HepG2 (cell line): ENCODE measurements at regions not wholly inside any gene's neighbourhood (a gene's known extent, or its start where the extent isn't known, plus 50 kb on each side); places are given as distances from the start of the nearest gene placed in this dataset.

Source experiments
- ELF4 ChIP-seq: sonication (generic); formaldehyde crosslinking; IDR thresholded peaks from 2 replicates; pipeline ENCODE4 v1.5.0; 2020; ENCODE audit warnings: missing genetic modification reagents, mild to moderate bottlenecking, moderate library complexity, borderline replicate concordance
- FOSL2 ChIP-seq: sonication (generic); formaldehyde crosslinking; IDR thresholded peaks from 2 replicates; pipeline ENCODE4 v1.4.0; 2020; ENCODE audit warnings: missing genetic modification reagents
- GFI1 ChIP-seq: sonication (generic); formaldehyde crosslinking; IDR thresholded peaks from 2 replicates; pipeline ENCODE4 v1.5.0; 2020; ENCODE audit warnings: missing genetic modification reagents, mild to moderate bottlenecking, borderline replicate concordance
- JARID2 ChIP-seq: sonication (generic); formaldehyde crosslinking; IDR thresholded peaks from 2 replicates; pipeline ENCODE4 v1.8.1; 2023; ENCODE audit warnings: missing genetic modification reagents, inconsistent platforms; ENCODE audit not compliant: insufficient replicate concordance
- MIER3 ChIP-seq: IDR thresholded peaks from 2 replicates; pipeline ENCODE4 v1.6.1; 2016; ENCODE audit warnings: missing compliant biosample characterization, borderline replicate concordance
- NFE2L1 ChIP-seq: sonication (generic); formaldehyde crosslinking; IDR thresholded peaks from 2 replicates; pipeline ENCODE4 v1.4.0; 2020; ENCODE audit warnings: missing genetic modification reagents, mild to moderate bottlenecking, borderline replicate concordance
- STAG1 ChIP-seq: sonication (generic); formaldehyde crosslinking; IDR thresholded peaks from 2 replicates; pipeline ENCODE4 v1.4.0; 2020; ENCODE audit warnings: missing genetic modification reagents
- TEAD3 ChIP-seq: optimal IDR thresholded peaks from 2 replicates; pipeline ENCODE3; 2016; ENCODE audit warnings: borderline replicate concordance
- YY1 ChIP-seq: IDR thresholded peaks from 2 replicates; pipeline ENCODE4 v1.6.1; 2011; ENCODE audit warnings: low read length, low read depth, moderate library complexity, mild to moderate bottlenecking; ENCODE audit not compliant: insufficient read depth, insufficient replicate concordance
- ZNF33A ChIP-seq: sonication (generic); formaldehyde crosslinking; IDR thresholded peaks from 2 replicates; pipeline ENCODE4 v1.5.1; 2020; ENCODE audit warnings: missing genetic modification reagents, mild to moderate bottlenecking, moderate library complexity, borderline replicate concordance
- ZNF367 ChIP-seq: sonication (generic); formaldehyde crosslinking; IDR thresholded peaks from 2 replicates; pipeline ENCODE4 v1.4.0; 2020; ENCODE audit warnings: missing genetic modification reagents, borderline replicate concordance
- TF ChIP-seq, protein P1 (sequence below): sonication (generic); formaldehyde crosslinking; IDR thresholded peaks from 2 replicates; pipeline ENCODE4 v1.5.0; 2020; ENCODE audit warnings: missing genetic modification reagents, mild to moderate bottlenecking, borderline replicate concordance
- TF ChIP-seq, protein P2 (sequence below): IDR thresholded peaks from 2 replicates; pipeline ENCODE4 v1.6.1; 2016
- TF ChIP-seq, protein P3 (sequence below): IDR thresholded peaks from 2 replicates; pipeline ENCODE4 v1.6.1; 2012; ENCODE audit warnings: inconsistent platforms
- TF ChIP-seq, protein P4 (sequence below): IDR thresholded peaks from 2 replicates; pipeline ENCODE4 v1.6.1; 2012; ENCODE audit warnings: low read depth, low read length, improper control_type of control experiment
- TF ChIP-seq, protein P5 (sequence below): IDR thresholded peaks from 2 replicates; pipeline ENCODE4 v1.6.1; 2018; ENCODE audit warnings: missing genetic modification reagents, mild to moderate bottlenecking, missing compliant biosample characterization
- TF ChIP-seq, protein P6 (sequence below): sonication (generic); formaldehyde crosslinking; conservative IDR thresholded peaks from 2 replicates; pipeline ENCODE4 v1.4.0; 2020; ENCODE audit warnings: missing genetic modification reagents
- TF ChIP-seq, protein P7 (sequence below): sonication (generic); formaldehyde crosslinking; conservative IDR thresholded peaks from 2 replicates; pipeline ENCODE4 v1.8.0; 2022; ENCODE audit warnings: mild to moderate bottlenecking, moderate library complexity, missing genetic modification reagents

DNA sequence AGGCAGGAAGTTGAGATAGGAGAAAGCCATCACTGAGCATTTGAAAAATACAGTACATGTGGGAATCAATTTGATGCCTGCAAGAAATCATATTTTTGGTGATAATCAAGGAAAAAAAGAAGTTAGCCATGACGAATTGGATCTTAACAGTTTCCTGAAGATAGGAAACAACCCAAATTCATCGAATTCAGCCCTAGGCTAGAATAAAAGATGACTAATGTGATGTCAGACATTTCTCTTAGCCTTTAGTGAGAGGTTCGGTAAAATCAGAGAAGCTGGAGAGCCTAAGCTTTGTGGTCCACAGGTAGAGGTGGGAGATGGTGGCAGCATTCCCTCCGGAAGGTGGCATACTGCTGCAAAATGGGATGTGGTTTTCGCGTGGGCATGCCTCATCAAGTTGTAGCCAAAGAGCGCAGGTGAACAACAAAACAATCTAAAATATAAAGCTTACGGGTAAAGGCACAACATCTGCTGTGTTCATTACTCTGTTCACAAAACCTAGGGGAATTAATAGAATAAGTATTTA is 144.1 kb upstream of the ALCAM start (continued):
- TF ChIP-seq, protein P1, sequence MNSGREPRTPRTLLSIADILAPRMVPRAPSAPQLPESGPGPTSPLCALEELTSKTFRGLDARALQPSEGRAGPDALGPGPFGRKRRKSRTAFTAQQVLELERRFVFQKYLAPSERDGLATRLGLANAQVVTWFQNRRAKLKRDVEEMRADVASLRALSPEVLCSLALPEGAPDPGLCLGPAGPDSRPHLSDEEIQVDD (CRISPR knock-in tag), result no peak
- TF ChIP-seq, protein P2, sequence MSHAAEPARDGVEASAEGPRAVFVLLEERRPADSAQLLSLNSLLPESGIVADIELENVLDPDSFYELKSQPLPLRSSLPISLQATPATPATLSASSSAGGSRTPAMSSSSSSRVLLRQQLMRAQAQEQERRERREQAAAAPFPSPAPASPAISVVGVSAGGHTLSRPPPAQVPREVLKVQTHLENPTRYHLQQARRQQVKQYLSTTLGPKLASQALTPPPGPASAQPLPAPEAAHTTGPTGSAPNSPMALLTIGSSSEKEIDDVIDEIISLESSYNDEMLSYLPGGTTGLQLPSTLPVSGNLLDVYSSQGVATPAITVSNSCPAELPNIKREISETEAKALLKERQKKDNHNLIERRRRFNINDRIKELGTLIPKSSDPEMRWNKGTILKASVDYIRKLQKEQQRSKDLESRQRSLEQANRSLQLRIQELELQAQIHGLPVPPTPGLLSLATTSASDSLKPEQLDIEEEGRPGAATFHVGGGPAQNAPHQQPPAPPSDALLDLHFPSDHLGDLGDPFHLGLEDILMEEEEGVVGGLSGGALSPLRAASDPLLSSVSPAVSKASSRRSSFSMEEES (CRISPR knock-in tag), result no peak
- TF ChIP-seq ZNF367 (CRISPR knock-in tag) (no peak), FOSL2 (CRISPR knock-in tag) (peak; percentile 14; the same call in 1 of the 2 replicates), GFI1 (no peak), ZNF33A (no peak), TEAD3 (CRISPR knock-in tag) (peak; percentile 97), STAG1 (CRISPR knock-in tag) (peak; percentile 64), MIER3 (CRISPR knock-in tag) (no peak), NFE2L1 (CRISPR knock-in tag) (no peak), JARID2 (CRISPR knock-in tag) (no peak), ELF4 (no peak), YY1 (no peak)
- TF ChIP-seq, protein P3, sequence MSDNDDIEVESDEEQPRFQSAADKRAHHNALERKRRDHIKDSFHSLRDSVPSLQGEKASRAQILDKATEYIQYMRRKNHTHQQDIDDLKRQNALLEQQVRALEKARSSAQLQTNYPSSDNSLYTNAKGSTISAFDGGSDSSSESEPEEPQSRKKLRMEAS, result peak; percentile 14; the same call in 1 of the 2 replicates
- TF ChIP-seq, protein P4, sequence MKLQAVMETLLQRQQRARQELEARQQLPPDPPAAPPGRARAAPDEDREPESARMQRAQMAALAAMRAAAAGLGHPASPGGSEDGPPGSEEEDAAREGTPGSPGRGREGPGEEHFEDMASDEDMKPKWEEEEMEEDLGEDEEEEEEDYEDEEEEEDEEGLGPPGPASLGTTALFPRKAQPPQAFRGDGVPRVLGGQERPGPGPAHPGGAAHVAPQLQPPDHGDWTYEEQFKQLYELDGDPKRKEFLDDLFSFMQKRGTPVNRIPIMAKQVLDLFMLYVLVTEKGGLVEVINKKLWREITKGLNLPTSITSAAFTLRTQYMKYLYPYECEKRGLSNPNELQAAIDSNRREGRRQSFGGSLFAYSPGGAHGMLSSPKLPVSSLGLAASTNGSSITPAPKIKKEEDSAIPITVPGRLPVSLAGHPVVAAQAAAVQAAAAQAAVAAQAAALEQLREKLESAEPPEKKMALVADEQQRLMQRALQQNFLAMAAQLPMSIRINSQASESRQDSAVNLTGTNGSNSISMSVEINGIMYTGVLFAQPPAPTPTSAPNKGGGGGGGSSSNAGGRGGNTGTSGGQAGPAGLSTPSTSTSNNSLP, result no peak
- TF ChIP-seq, protein P5, sequence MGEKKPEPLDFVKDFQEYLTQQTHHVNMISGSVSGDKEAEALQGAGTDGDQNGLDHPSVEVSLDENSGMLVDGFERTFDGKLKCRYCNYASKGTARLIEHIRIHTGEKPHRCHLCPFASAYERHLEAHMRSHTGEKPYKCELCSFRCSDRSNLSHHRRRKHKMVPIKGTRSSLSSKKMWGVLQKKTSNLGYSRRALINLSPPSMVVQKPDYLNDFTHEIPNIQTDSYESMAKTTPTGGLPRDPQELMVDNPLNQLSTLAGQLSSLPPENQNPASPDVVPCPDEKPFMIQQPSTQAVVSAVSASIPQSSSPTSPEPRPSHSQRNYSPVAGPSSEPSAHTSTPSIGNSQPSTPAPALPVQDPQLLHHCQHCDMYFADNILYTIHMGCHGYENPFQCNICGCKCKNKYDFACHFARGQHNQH (CRISPR knock-in tag), result no peak
- TF ChIP-seq, protein P6, sequence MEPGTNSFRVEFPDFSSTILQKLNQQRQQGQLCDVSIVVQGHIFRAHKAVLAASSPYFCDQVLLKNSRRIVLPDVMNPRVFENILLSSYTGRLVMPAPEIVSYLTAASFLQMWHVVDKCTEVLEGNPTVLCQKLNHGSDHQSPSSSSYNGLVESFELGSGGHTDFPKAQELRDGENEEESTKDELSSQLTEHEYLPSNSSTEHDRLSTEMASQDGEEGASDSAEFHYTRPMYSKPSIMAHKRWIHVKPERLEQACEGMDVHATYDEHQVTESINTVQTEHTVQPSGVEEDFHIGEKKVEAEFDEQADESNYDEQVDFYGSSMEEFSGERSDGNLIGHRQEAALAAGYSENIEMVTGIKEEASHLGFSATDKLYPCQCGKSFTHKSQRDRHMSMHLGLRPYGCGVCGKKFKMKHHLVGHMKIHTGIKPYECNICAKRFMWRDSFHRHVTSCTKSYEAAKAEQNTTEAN (CRISPR knock-in tag), result no peak
- TF ChIP-seq, protein P7, sequence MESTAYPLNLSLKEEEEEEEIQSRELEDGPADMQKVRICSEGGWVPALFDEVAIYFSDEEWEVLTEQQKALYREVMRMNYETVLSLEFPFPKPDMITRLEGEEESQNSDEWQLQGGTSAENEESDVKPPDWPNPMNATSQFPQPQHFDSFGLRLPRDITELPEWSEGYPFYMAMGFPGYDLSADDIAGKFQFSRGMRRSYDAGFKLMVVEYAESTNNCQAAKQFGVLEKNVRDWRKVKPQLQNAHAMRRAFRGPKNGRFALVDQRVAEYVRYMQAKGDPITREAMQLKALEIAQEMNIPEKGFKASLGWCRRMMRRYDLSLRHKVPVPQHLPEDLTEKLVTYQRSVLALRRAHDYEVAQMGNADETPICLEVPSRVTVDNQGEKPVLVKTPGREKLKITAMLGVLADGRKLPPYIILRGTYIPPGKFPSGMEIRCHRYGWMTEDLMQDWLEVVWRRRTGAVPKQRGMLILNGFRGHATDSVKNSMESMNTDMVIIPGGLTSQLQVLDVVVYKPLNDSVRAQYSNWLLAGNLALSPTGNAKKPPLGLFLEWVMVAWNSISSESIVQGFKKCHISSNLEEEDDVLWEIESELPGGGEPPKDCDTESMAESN (CRISPR knock-in tag), result no peak
